PC-9 (cell line): ENCODE measurements at regions not wholly inside any gene's neighbourhood (a gene's known extent, or its start where the extent isn't known, plus 50 kb on each side); places are given as distances from the start of the nearest gene placed in this dataset.

Source experiments
- CTCF ChIP-seq: fragments of 200-600 bp; sonication (generic); conservative IDR thresholded peaks from 2 replicates; pipeline ENCODE4 v1.6.1; 2017; ENCODE audit warnings: mixed run types, antibody characterized with exemption, mild to moderate bottlenecking, moderate library complexity
- EZH2 ChIP-seq: fragments of 200-600 bp; sonication (generic); IDR thresholded peaks from 2 replicates; pipeline ENCODE4 v1.8.0; 2017; ENCODE audit warnings: antibody characterized with exemption, low read depth

GRCh38 chr1:29541631-29542030 is 305.3 kb downstream of the PTPRU start:
- no peak for TF ChIP-seq EZH2
- no peak for TF ChIP-seq CTCF
